Heart left ventricle (tissue), 16 donors: ENCODE measurements at regions not wholly inside any gene's neighbourhood (a gene's known extent, or its start where the extent isn't known, plus 50 kb on each side); places are given as distances from the start of the nearest gene placed in this dataset.

Experiments
- ATAC-seq, 4 donors: fragments of 200-7000 bp; cut with Tn5 transposase; one replicate each; pipeline ENCODE4 v1.9.1; 2020 to 2022; ENCODE audit warnings: moderate library complexity in 4 of 4, mild to moderate bottlenecking in 3 of 4, moderate number of reproducible peaks in 1 of 4
- DNase-seq, 5 donors: peaks; one replicate each; pipeline ENCODE4 v3.0.0-alpha.2; 2020
- H3K27ac ChIP-seq, 12 donors: fragments of 200-600 bp; sonication (generic) in 4 of 12; one replicate each; pipeline versions ENCODE4 v1.5.0 to v1.8.0; 2016 to 2022; ENCODE audit warnings: mild to moderate bottlenecking in 2 of 12
- H3K27me3 ChIP-seq, 9 donors: fragments of 200-600 bp; sonication (generic) in 2 of 9; one replicate each; pipeline versions ENCODE4 v1.5.1 to v1.8.0; 2016 to 2022; ENCODE audit warnings: mild to moderate bottlenecking in 3 of 9
- H3K36me3 ChIP-seq, 9 donors: fragments of 200-600 bp; sonication (generic) in 2 of 9; one replicate each; pipeline versions ENCODE4 v1.5.0 to v1.8.0; 2018 to 2022; ENCODE audit warnings: mild to moderate bottlenecking in 2 of 9
- H3K4me1 ChIP-seq, 12 donors: fragments of 200-600 bp; sonication (generic) in 4 of 12; one replicate each; pipeline versions ENCODE4 v1.5.0 to v1.8.0; 2016 to 2022; ENCODE audit warnings: mild to moderate bottlenecking in 3 of 12
- H3K4me3 ChIP-seq, 12 donors: fragments of 200-600 bp; sonication (generic) in 4 of 12; one replicate each; pipeline versions ENCODE4 v1.5.0 to v1.8.0; 2017 to 2022; ENCODE audit warnings: mild to moderate bottlenecking in 9 of 12, moderate library complexity in 4 of 12
- H3K9me3 ChIP-seq, 12 donors: fragments of 200-600 bp; sonication (generic) in 4 of 12; one replicate each; pipeline versions ENCODE4 v1.5.0 to v1.8.0; 2016 to 2022; ENCODE audit warnings: mild to moderate bottlenecking in 1 of 12
- POLR2A ChIP-seq, 2 donors: fragments of 450-650 bp; IDR thresholded peaks; one replicate each; pipeline ENCODE4 v1.6.1; 2017; ENCODE audit warnings: antibody characterized with exemption in 2 of 2, mild to moderate bottlenecking in 2 of 2, moderate library complexity in 2 of 2
- WGBS, 4 donors: extraction: QIAGEN DNeasy Blood & Tissue Kit in 2 of 4; methylation state at CpG; one replicate each; pipeline versions ENCODE4 v1.1.5 to v1.1.7; 2013 to 2018; 5-methylcytosine and 5-hydroxymethylcytosine counted together
- intact Hi-C, 10 donors: fragments of 100-400 bp; cut with DNase I; formaldehyde crosslinking; loops; one replicate each; pipeline versions ENCODE4 v1.11.1 to v1.14.2; 2022
- TF ChIP-seq, protein P1 (sequence below), 12 donors: fragments of 200-600 bp; sonication (generic) in 4 of 12; IDR thresholded peaks; one replicate each; pipeline versions ENCODE4 v1.5.0 to v1.8.0; 2018 to 2022; ENCODE audit warnings: antibody characterized with exemption in 12 of 12, mild to moderate bottlenecking in 5 of 12
- donor health status: ischemic (EF 13 %, LVEDD 7.1; RV severe dilation, severe dysfunction).
- donor health status: healthy with polysubstance abuse.
- donor health status: DM: no; HTN: yes; CAD: no.
- donor health status: DM: no; HTN: no; CAD: no.
- donor health status: ischemic (EF 25% LVEDD 6.9; RV normal size, moderate dysfunction).
- donor health status: ischemic (EF 25% LVEDD 5.7; RV mildly dilated, moderate dysfunction).
- donor health status: healthy.
- donor health status: DM: yes; HTN: yes; CAD: no.
- donor health status: ischemic (EF 35%, LVEDD 5.7; RV mildly dilated, moderate dysfunction).
- donor health status: nonischemic (EF 11% LVEDD 7.7; RV severe dilation, severe dysfunction).
- donor health status: DM: yes; HTN: yes; CAD: no.
- donor health status: PGD.
- donor health status: ischemic (EF 29% LVEDD 5.4; RV normal size, mild dysfunction).
- donor health status: nonischemic (EF 23%, LVEDD 6.1; RV moderate dilation, normal function).

DNA sequence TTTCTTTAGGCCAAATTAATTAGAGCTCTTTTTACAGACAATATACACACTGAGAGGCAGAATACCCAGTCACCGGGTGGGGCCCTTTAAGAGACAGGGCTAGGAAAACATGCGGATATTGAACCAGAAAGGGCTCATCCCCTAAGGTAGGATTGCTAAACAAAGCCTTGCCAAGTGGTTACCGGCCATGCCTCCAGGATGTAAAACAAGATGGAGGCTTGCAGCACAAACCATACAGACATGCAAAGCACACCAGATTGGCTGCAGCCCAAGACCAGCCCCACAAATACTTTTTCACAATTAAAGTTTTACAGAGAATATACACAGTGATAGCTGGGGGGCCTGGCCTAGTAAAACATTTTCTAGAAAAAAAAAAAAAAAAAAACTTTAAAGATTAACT lies 210.0 kb downstream of the KLHL4 start:
- 58 to 62% (median 59%) methylated on average over 3 of the region's 3 CpGs for WGBS, 4 donors
- no peaks in the 10 kb centered on the region for H3K4me1 ChIP-seq
- DNase-seq = no peak
- H3K9me3 ChIP-seq = no peaks in the 10 kb centered on the region
- H3K27ac ChIP-seq = no peak overlapping the region
- intact Hi-C loops = no loop called here
- H3K27me3 ChIP-seq = no peaks in the 10 kb centered on the region
- ATAC-seq = no peak
- no peak for TF ChIP-seq POLR2A (IDR thresholded peaks at IDR 0.05)
- TF ChIP-seq, protein P1, sequence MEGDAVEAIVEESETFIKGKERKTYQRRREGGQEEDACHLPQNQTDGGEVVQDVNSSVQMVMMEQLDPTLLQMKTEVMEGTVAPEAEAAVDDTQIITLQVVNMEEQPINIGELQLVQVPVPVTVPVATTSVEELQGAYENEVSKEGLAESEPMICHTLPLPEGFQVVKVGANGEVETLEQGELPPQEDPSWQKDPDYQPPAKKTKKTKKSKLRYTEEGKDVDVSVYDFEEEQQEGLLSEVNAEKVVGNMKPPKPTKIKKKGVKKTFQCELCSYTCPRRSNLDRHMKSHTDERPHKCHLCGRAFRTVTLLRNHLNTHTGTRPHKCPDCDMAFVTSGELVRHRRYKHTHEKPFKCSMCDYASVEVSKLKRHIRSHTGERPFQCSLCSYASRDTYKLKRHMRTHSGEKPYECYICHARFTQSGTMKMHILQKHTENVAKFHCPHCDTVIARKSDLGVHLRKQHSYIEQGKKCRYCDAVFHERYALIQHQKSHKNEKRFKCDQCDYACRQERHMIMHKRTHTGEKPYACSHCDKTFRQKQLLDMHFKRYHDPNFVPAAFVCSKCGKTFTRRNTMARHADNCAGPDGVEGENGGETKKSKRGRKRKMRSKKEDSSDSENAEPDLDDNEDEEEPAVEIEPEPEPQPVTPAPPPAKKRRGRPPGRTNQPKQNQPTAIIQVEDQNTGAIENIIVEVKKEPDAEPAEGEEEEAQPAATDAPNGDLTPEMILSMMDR (IDR thresholded peaks at IDR 0.05) = no peak
- no peaks in the 10 kb centered on the region for H3K36me3 ChIP-seq
- H3K4me3 ChIP-seq = no peak overlapping the region

- TF ChIP-seq, protein P1 (IDR thresholded peaks at IDR 0.05) = no peak
- no peak for TF ChIP-seq POLR2A (IDR thresholded peaks at IDR 0.05)
- H3K36me3 ChIP-seq = no peaks in the 10 kb centered on the region
- H3K4me1 ChIP-seq = no peaks in the 10 kb centered on the region
- H3K27me3 ChIP-seq = no peaks in the 10 kb centered on the region
- intact Hi-C loops = no loop called here
- ATAC-seq (no peak), DNase-seq (no peak)
- no peaks in the 10 kb centered on the region for H3K9me3 ChIP-seq
- H3K27ac ChIP-seq = no peak overlapping the region
- H3K4me3 ChIP-seq = no peak overlapping the region
- WGBS, 4 donors = 67 to 91% (median 79%) methylated on average over 9 of the region's 9 CpGs
Observed at GRCh38 chrX:87728024-87728423, 210.4 kb downstream of the KLHL4 start.

DNA sequence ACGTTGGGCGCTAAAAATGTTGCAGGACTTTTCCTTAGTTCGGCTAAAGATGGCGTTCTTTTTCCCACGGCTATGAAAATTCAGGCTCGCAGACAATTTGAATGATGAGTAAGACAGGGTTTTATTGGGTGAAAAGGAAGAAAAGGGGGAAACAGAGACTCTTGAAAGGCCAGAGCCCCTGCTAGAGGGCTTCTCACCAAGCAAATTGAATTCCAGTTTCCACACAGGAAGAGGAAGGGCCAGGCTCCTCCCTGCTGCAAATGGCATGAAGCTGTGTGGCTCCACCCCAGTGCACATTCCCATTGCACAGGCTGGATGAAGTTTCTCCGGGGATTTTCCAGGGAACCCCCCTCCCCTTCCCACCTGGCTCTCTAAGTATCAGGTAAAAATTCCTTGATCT lies 210.9 kb downstream of the KLHL4 start:
- Histone ChIP-seq H3K4me3 (no peak overlapping the region), H3K9me3 (no peaks in the 10 kb centered on the region), H3K36me3 (no peaks in the 10 kb centered on the region), H3K4me1 (no peaks in the 10 kb centered on the region), H3K27me3 (no peaks in the 10 kb centered on the region), H3K27ac (no peak overlapping the region)
- intact Hi-C loops = no loop called here
- DNase-seq = no peak
- ATAC-seq = no peak
- TF ChIP-seq POLR2A (IDR thresholded peaks at IDR 0.05) = no peak
- TF ChIP-seq, protein P1 (IDR thresholded peaks at IDR 0.05) = no peak
- 84 to 97% (median 90%) methylated on average over 7 of the region's 7 CpGs for WGBS, 4 donors

- ATAC-seq = no peak
- Histone ChIP-seq H3K27me3 (peaks cover 0 to 4% (median 0%) of the 10 kb centered on the region in 9 donors), H3K36me3 (no peaks in the 10 kb centered on the region), H3K4me3 (no peak overlapping the region), H3K27ac (no peak overlapping the region), H3K9me3 (no peaks in the 10 kb centered on the region), H3K4me1 (no peaks in the 10 kb centered on the region)
- intact Hi-C loops = no loop called here
- TF ChIP-seq, protein P1 (IDR thresholded peaks at IDR 0.05) = no peak
- TF ChIP-seq POLR2A (IDR thresholded peaks at IDR 0.05) = no peak
- DNase-seq = no peak
Observed at GRCh38 chrX:87732133-87732532, 214.5 kb downstream of the KLHL4 start.
